IMR-90 (cell line): ENCODE measurements at regions not wholly inside any gene's neighbourhood (a gene's known extent, or its start where the extent isn't known, plus 50 kb on each side); places are given as distances from the start of the nearest gene placed in this dataset.

Experiments
- ATAC-seq: fragments of 200-7000 bp; cut with Tn5 transposase; 2 replicates; pipeline ENCODE4 v1.9.1; 2020; ENCODE audit warnings: low read depth, mild to moderate bottlenecking, moderate library complexity
- BruUV-seq: library from RNA; stranded (reverse); fragments of 400-500 nt; replicated peaks from 2 replicates; lab custom pipeline; 2021; lab: Mats Ljungman, UMichigan
- CTCF ChIA-PET: fragments of 300-600 bp; formaldehyde crosslinking; extraction: SDS; loops from one replicate; lab custom pipeline; 2021; ENCODE audit warnings: antibody characterized with exemption; lab: Yijun Ruan, JAX
- POLR2A ChIA-PET: fragments of 300-600 bp; sonication (Branson Sonifier 250); formaldehyde crosslinking; loops from one replicate; lab custom pipeline; 2022; ENCODE audit warnings: antibody characterized with exemption; ENCODE audit not compliant: unreplicated experiment; lab: Charles Lee
- DNase-seq: peaks from one replicate; pipeline ENCODE4 v3.0.0; 2013
- H2AFZ ChIP-seq: replicated peaks from 2 replicates; pipeline ENCODE3; 2013; ENCODE audit warnings: low read length, mild to moderate bottlenecking; ENCODE audit not compliant: poor library complexity
- H2AK5ac ChIP-seq: 2 replicates; pipeline ENCODE4 v1.6.1; 2013; ENCODE audit warnings: low read depth, low read length, inconsistent platforms
- H2AK9ac ChIP-seq: replicated peaks from 2 replicates; pipeline ENCODE3; 2013; ENCODE audit warnings: mild to moderate bottlenecking, low read depth, low read length, moderate library complexity; ENCODE audit not compliant: poor library complexity
- H2BK120ac ChIP-seq: 2 replicates; pipeline ENCODE4 v1.6.1; 2013; ENCODE audit warnings: low read depth, low read length, inconsistent platforms
- H2BK15ac ChIP-seq: 3 replicates; pipeline ENCODE4 v1.6.1; 2013; ENCODE audit warnings: low read depth, low read length, inconsistent platforms
- H2BK20ac ChIP-seq: 2 replicates; pipeline ENCODE4 v1.6.1; 2013; ENCODE audit warnings: low read depth, mild to moderate bottlenecking, inconsistent platforms, low read length, moderate library complexity
- H2BK5ac ChIP-seq: 2 replicates; pipeline ENCODE4 v1.6.1; 2013; ENCODE audit warnings: mild to moderate bottlenecking, low read depth, low read length, inconsistent platforms; ENCODE audit not compliant: poor library complexity, severe bottlenecking
- H3K14ac ChIP-seq: replicated peaks from 2 replicates; pipeline ENCODE4 v1.6.1; 2013; ENCODE audit warnings: low read depth, low read length, inconsistent platforms
- H3K18ac ChIP-seq: 2 replicates; pipeline ENCODE4 v1.6.1; 2013; ENCODE audit warnings: low read depth, low read length, control low read depth
- H3K23ac ChIP-seq: 2 replicates; pipeline ENCODE4 v1.6.1; 2013; ENCODE audit warnings: low read depth, low read length, inconsistent platforms
- H3K27ac ChIP-seq: 2 replicates; pipeline ENCODE4 v1.5.1; 2013; ENCODE audit warnings: mild to moderate bottlenecking, control low read depth, low read length; ENCODE audit not compliant: insufficient read depth
- H3K27me3 ChIP-seq: 2 replicates; pipeline ENCODE4 v1.6.1; 2013; ENCODE audit warnings: low read length; ENCODE audit not compliant: control insufficient read depth, insufficient read depth
- H3K36me3 ChIP-seq: 2 replicates; pipeline ENCODE4 v1.6.1; 2013; ENCODE audit warnings: low read length, mixed read lengths; ENCODE audit not compliant: control insufficient read depth, insufficient read depth
- H3K4ac ChIP-seq: 2 replicates; pipeline ENCODE4 v1.6.1; 2013; ENCODE audit warnings: low read depth, low read length, inconsistent platforms
- H3K4me1 ChIP-seq: 2 replicates; pipeline ENCODE4 v1.6.1; 2013; ENCODE audit warnings: low read length, mixed read lengths; ENCODE audit not compliant: control insufficient read depth, insufficient read depth
- H3K4me2 ChIP-seq: 2 replicates; pipeline ENCODE4 v1.6.1; 2013; ENCODE audit warnings: low read depth, mild to moderate bottlenecking, control low read depth, low read length, moderate library complexity
- H3K4me3 ChIP-seq: 2 replicates; pipeline ENCODE4 v1.5.1; 2013; ENCODE audit warnings: low read depth, mild to moderate bottlenecking, control low read depth, low read length, moderate library complexity; ENCODE audit not compliant: insufficient read depth
- H3K56ac ChIP-seq: 2 replicates; pipeline ENCODE4 v1.6.1; 2013; ENCODE audit warnings: low read length, inconsistent platforms; ENCODE audit not compliant: insufficient read depth; ENCODE audit errors: extremely low read depth
- H3K79me1 ChIP-seq, 2 experiments: 2 replicates each; pipeline ENCODE4 v1.6.1; 2013; ENCODE audit warnings: low read length in 2 of 2, inconsistent platforms in 1 of 2, low read depth in 1 of 2
- H3K9ac ChIP-seq: 2 replicates; pipeline ENCODE4 v1.6.1; 2013; ENCODE audit warnings: low read depth, low read length, control low read depth
- H3K9me1 ChIP-seq: 2 replicates; pipeline ENCODE4 v1.6.1; 2013; ENCODE audit warnings: low read length, inconsistent platforms; ENCODE audit not compliant: insufficient read depth
- H3K9me3 ChIP-seq: 2 replicates; pipeline ENCODE4 v1.6.1; 2013; ENCODE audit warnings: low read length; ENCODE audit not compliant: control insufficient read depth, insufficient read depth
- H4K20me1 ChIP-seq: 2 replicates; pipeline ENCODE4 v1.6.1; 2013; ENCODE audit warnings: low read length, inconsistent platforms; ENCODE audit not compliant: insufficient read depth
- H4K5ac ChIP-seq: 2 replicates; pipeline ENCODE4 v1.6.1; 2013; ENCODE audit warnings: mild to moderate bottlenecking, low read depth, low read length, control low read depth
- H4K8ac ChIP-seq, 2 experiments: 2 replicates each; pipeline ENCODE4 v1.6.1; 2013; ENCODE audit warnings: low read depth in 2 of 2, low read length in 2 of 2, control low read depth in 1 of 2, inconsistent platforms in 1 of 2
- H4K91ac ChIP-seq: 2 replicates; pipeline ENCODE4 v1.6.1; 2013; ENCODE audit warnings: low read depth, low read length, inconsistent platforms; ENCODE audit not compliant: insufficient read depth
- BHLHE40 ChIP-seq: fragments of 150-350 bp; IDR thresholded peaks from 2 replicates; pipeline ENCODE4 v1.6.1; 2016; ENCODE audit warnings: mild to moderate bottlenecking, low read depth, low read length
- CTCF ChIP-seq: conservative IDR thresholded peaks from 2 replicates; pipeline ENCODE4 v1.5.1; 2012; ENCODE audit warnings: mild to moderate bottlenecking, low read depth, low read length, improper control_type of control experiment
- ELK1 ChIP-seq: fragments of 150-350 bp; IDR thresholded peaks from 2 replicates; pipeline ENCODE4 v1.6.1; 2016; ENCODE audit warnings: low read depth, mild to moderate bottlenecking, low read length, moderate library complexity, borderline replicate concordance
- FOS ChIP-seq: fragments of 150-350 bp; IDR thresholded peaks from 2 replicates; pipeline ENCODE4 v1.6.1; 2016; ENCODE audit warnings: low read depth, low read length
- SMC3 ChIP-seq: fragments of 150-350 bp; IDR thresholded peaks from 2 replicates; pipeline ENCODE4 v1.6.1; 2016; ENCODE audit warnings: low read depth, mild to moderate bottlenecking, antibody characterized with exemption, low read length, moderate library complexity
- WGBS, 2 experiments: methylation state at CpG; one replicate each; pipeline versions ENCODE4 v1.1.5 to v1.1.7; 2013; ENCODE audit warnings: missing lambda C conversion rate in 2 of 2; ENCODE audit not compliant: insufficient read length in 1 of 2; ENCODE audit errors: extremely low coverage in 2 of 2; 5-methylcytosine and 5-hydroxymethylcytosine counted together
- dilution Hi-C: fragments of 300-500 bp; cut with HindIII; formaldehyde crosslinking; loops from one replicate; pipeline ENCODE4 v1.14.3; 2018; ENCODE audit warnings: low sequenced_read_pairs; ENCODE audit not compliant: unreplicated experiment
- in situ Hi-C: fragments of 300-500 bp; cut with MboI; formaldehyde crosslinking; loops from 3 replicates; pipeline ENCODE4 v1.14.3; 2019; ENCODE audit warnings: low sequenced_read_pairs, inconsistent platforms, mixed read lengths
- intact Hi-C: fragments of 100-400 bp; cut with micrococcal nuclease; formaldehyde crosslinking; loops from 2 replicates; pipeline ENCODE4 v1.10.0; 2022

DNA sequence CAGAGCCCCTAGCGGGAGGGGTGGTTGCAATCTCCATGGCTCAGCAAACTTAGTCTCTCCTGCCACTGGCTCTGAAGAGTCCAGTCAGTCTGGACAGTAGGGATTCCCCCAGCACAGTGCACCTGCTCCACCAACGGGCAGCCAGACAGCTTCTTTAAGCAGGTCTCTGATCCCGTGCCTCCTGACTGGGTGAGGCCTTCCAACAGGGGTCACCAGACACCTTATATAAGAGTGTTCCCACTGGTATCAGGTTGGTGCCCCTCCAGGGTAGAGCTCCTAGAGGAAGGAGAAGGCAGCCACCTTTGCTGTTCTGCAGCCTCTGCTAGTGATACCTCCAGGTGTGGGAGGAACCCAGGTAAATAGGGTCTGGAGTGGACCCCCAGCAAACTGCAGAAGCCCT, 1393.4 kb downstream of the STIM2 start:
- H3K14ac ChIP-seq = no peak overlapping the region
- no peak overlapping the region for H3K9ac ChIP-seq
- H2BK5ac ChIP-seq = no peak overlapping the region
- no TSS peak for BruUV-seq
- H4K8ac ChIP-seq = no peak overlapping the region
- no peak for DNase-seq
- no peak overlapping the region for H3K27ac ChIP-seq
- H2BK20ac ChIP-seq = no peak overlapping the region
- H3K4me2 ChIP-seq = no peak overlapping the region
- H2BK15ac ChIP-seq = no peak overlapping the region
- dilution Hi-C loops (no loop called here), in situ Hi-C loops (no loop called here), intact Hi-C loops (no loop called here)
- no peak overlapping the region for H2AFZ ChIP-seq
- POLR2A ChIA-PET = no interaction called here
- H3K79me1 ChIP-seq = no peaks in the 10 kb centered on the region
- no peaks in the 10 kb centered on the region for H4K20me1 ChIP-seq
- no peak overlapping the region for H3K18ac ChIP-seq
- H3K4ac ChIP-seq = no peak overlapping the region
- no peak overlapping the region for H2BK120ac ChIP-seq
- H3K27me3 ChIP-seq = no peaks in the 10 kb centered on the region
- no peak overlapping the region for H2AK9ac ChIP-seq
- WGBS, 2 experiments = no CpG with 5 or more reads among the region's 3 CpGs
- no peak for TF ChIP-seq SMC3
- no peak for TF ChIP-seq ELK1
- TF ChIP-seq FOS = no peak
- TF ChIP-seq BHLHE40 = no peak
- TF ChIP-seq CTCF = no peak
- H2AK5ac ChIP-seq = no peak overlapping the region
- H3K4me3 ChIP-seq = no peak overlapping the region
- no peaks in the 10 kb centered on the region for H3K9me1 ChIP-seq
- H3K9me3 ChIP-seq = no peaks in the 10 kb centered on the region
- H3K36me3 ChIP-seq = no peaks in the 10 kb centered on the region
- CTCF ChIA-PET = no interaction called here
- no peak overlapping the region for H3K56ac ChIP-seq
- no peak overlapping the region for H4K91ac ChIP-seq
- H4K5ac ChIP-seq = no peak overlapping the region
- no peaks in the 10 kb centered on the region for H3K4me1 ChIP-seq
- ATAC-seq = no peak
- no peak overlapping the region for H3K23ac ChIP-seq
